ENCODE measurements at regions not wholly inside any gene's neighbourhood (a gene's known extent, or its start where the extent isn't known, plus 50 kb on each side); places are given as distances from the start of the nearest gene placed in this dataset.

- TF ChIP-seq CTCF (IDR thresholded peaks at IDR 0.05) (no peak), POLR2AphosphoS5 (IDR thresholded peaks at IDR 0.05; ENCODE audit: low read depth, low read length) (no peak)
Measured at GRCh38 chr7:91408388-91409154, 144.3 kb downstream of the FZD1 start.

All from Panc1 (cell line).